Fibroblast of lung (primary cell): ENCODE measurements at regions not wholly inside any gene's neighbourhood (a gene's known extent, or its start where the extent isn't known, plus 50 kb on each side); places are given as distances from the start of the nearest gene placed in this dataset.
A peak's percentile ranks its signal among the peaks of the same experiment; 100 is the strongest.

Source experiments
- DNase-seq, 2 donors: peaks; one replicate each; pipeline versions ENCODE4 v3.0.0 to v3.0.0-alpha.2; 2010; ENCODE audit warnings: low read depth in 2 of 2
- H2AFZ ChIP-seq: 2 replicates; pipeline ENCODE4 v1.5.1; 2012; ENCODE audit warnings: low read length, control low read depth, inconsistent platforms
- H3K27ac ChIP-seq: 2 replicates; pipeline ENCODE4 v1.5.1; 2011; ENCODE audit warnings: low read length, control low read depth; ENCODE audit not compliant: insufficient read depth
- H3K27me3 ChIP-seq: 2 replicates; pipeline ENCODE4 v1.5.1; 2011; ENCODE audit warnings: mild to moderate bottlenecking, low read length; ENCODE audit not compliant: control insufficient read depth, insufficient read depth
- H3K36me3 ChIP-seq: 2 replicates; pipeline ENCODE4 v1.5.1; 2011; ENCODE audit warnings: low read length; ENCODE audit not compliant: control insufficient read depth, insufficient read depth
- H3K4me1 ChIP-seq: 2 replicates; pipeline ENCODE4 v1.5.1; 2011; ENCODE audit warnings: low read length; ENCODE audit not compliant: control insufficient read depth, insufficient read depth; ENCODE audit errors: extremely low read depth
- H3K4me2 ChIP-seq: 2 replicates; pipeline ENCODE4 v1.5.1; 2011; ENCODE audit warnings: low read length, control low read depth; ENCODE audit not compliant: insufficient read depth; ENCODE audit errors: extremely low read depth
- H3K4me3 ChIP-seq, 4 experiments: fragments of 200-600 bp in 1 of 4; sonication (generic) in 1 of 4; replicated peaks in 1 of 4; 2 replicates each; pipeline ENCODE4 v1.5.1; 2011 to 2016; ENCODE audit warnings: low read length in 4 of 4, low read depth in 3 of 4, mild to moderate bottlenecking in 3 of 4, control low read depth in 2 of 4, inconsistent platforms in 1 of 4, mixed read lengths in 1 of 4; ENCODE audit not compliant: insufficient read depth in 1 of 4; ENCODE audit errors: control extremely low read depth in 1 of 4
- H3K79me2 ChIP-seq: 2 replicates; pipeline ENCODE4 v1.5.1; 2012; ENCODE audit warnings: mild to moderate bottlenecking, low read length, inconsistent platforms; ENCODE audit not compliant: control insufficient read depth, insufficient read depth
- H3K9ac ChIP-seq: 2 replicates; pipeline ENCODE4 v1.5.1; 2011; ENCODE audit warnings: mild to moderate bottlenecking, low read length, control low read depth; ENCODE audit not compliant: insufficient read depth
- H3K9me3 ChIP-seq: 2 replicates; pipeline ENCODE4 v1.5.1; 2012; ENCODE audit warnings: low read depth, low read length; ENCODE audit not compliant: control insufficient read depth, insufficient read depth
- H4K20me1 ChIP-seq: 2 replicates; pipeline ENCODE4 v1.5.1; 2011; ENCODE audit warnings: low read length; ENCODE audit not compliant: control insufficient read depth, insufficient read depth; ENCODE audit errors: extremely low read depth
- EZH2 ChIP-seq: IDR thresholded peaks from 2 replicates; pipeline ENCODE4 v1.5.1; 2012; ENCODE audit warnings: low read length, control low read depth, mild to moderate bottlenecking; ENCODE audit errors: missing control alignments
- TF ChIP-seq, protein P1 (sequence below), 2 donors: IDR thresholded peaks in 1 of 2; conservative IDR thresholded peaks in 1 of 2; 1 replicate in 1 of 2; 2 replicates in 1 of 2; pipeline ENCODE4 v1.5.1; 2011 to 2012; ENCODE audit warnings: low read length in 2 of 2, control low read depth in 1 of 2, inconsistent platforms in 1 of 2, low read depth in 1 of 2, mild to moderate bottlenecking in 1 of 2

DNA sequence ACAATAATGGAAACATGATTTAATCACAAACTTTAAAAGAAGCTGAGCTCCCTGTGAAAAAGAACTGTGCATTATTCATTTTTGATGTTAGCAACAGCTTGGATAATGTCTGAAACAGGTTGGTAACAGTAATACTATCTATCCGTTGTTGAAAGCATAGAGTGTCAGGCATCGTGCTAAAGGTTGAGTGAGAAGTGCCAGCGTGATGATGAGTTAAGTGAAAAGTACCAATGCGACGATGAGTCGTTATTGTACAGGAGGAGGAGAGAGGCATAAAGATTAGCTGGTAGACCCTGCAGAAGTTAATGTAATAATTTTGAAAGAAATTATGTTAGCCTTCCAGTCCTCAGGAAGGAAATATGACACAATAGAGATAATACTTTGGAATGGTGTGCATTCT, 593.6 kb downstream of the MAT2B start:
- no peak overlapping the region for H2AFZ ChIP-seq
- H3K27ac ChIP-seq: no peak overlapping the region
- no peak for DNase-seq
- H3K9me3 ChIP-seq: no peaks in the 10 kb centered on the region
- TF ChIP-seq, protein P1, sequence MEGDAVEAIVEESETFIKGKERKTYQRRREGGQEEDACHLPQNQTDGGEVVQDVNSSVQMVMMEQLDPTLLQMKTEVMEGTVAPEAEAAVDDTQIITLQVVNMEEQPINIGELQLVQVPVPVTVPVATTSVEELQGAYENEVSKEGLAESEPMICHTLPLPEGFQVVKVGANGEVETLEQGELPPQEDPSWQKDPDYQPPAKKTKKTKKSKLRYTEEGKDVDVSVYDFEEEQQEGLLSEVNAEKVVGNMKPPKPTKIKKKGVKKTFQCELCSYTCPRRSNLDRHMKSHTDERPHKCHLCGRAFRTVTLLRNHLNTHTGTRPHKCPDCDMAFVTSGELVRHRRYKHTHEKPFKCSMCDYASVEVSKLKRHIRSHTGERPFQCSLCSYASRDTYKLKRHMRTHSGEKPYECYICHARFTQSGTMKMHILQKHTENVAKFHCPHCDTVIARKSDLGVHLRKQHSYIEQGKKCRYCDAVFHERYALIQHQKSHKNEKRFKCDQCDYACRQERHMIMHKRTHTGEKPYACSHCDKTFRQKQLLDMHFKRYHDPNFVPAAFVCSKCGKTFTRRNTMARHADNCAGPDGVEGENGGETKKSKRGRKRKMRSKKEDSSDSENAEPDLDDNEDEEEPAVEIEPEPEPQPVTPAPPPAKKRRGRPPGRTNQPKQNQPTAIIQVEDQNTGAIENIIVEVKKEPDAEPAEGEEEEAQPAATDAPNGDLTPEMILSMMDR (conservative IDR thresholded peaks at IDR 0.05 in 1 of 2, IDR thresholded peaks at IDR 0.05 in 1 of 2; ENCODE audit: low read depth in 1 of 2, low read length in 2 of 2): no peak
- TF ChIP-seq EZH2: no peak
- H3K9ac ChIP-seq: no peak overlapping the region
- no peaks in the 10 kb centered on the region for H3K36me3 ChIP-seq
- no peak overlapping the region for H3K4me2 ChIP-seq
- no peak overlapping the region for H3K4me3 ChIP-seq
- no peaks in the 10 kb centered on the region for H3K4me1 ChIP-seq
- no peaks in the 10 kb centered on the region for H3K27me3 ChIP-seq
- H4K20me1 ChIP-seq: no peaks in the 10 kb centered on the region
- H3K79me2 ChIP-seq: no peaks in the 10 kb centered on the region

- Histone ChIP-seq H4K20me1 (no peaks in the 10 kb centered on the region), H2AFZ (no peak overlapping the region), H3K4me2 (no peak overlapping the region), H3K4me1 (no peaks in the 10 kb centered on the region), H3K36me3 (no peaks in the 10 kb centered on the region), H3K9me3 (no peaks in the 10 kb centered on the region), H3K27me3 (no peaks in the 10 kb centered on the region), H3K27ac (no peak overlapping the region), H3K79me2 (no peaks in the 10 kb centered on the region), H3K4me3 (no peak overlapping the region), H3K9ac (no peak overlapping the region)
- TF ChIP-seq, protein P1 (conservative IDR thresholded peaks at IDR 0.05 in 1 of 2, IDR thresholded peaks at IDR 0.05 in 1 of 2; ENCODE audit: low read depth in 1 of 2, low read length in 2 of 2): no peak
- no peak for TF ChIP-seq EZH2
- DNase-seq: no peak
These were observed 610.0 kb downstream of the MAT2B start for GRCh38 chr5:164115420-164115819.

DNA sequence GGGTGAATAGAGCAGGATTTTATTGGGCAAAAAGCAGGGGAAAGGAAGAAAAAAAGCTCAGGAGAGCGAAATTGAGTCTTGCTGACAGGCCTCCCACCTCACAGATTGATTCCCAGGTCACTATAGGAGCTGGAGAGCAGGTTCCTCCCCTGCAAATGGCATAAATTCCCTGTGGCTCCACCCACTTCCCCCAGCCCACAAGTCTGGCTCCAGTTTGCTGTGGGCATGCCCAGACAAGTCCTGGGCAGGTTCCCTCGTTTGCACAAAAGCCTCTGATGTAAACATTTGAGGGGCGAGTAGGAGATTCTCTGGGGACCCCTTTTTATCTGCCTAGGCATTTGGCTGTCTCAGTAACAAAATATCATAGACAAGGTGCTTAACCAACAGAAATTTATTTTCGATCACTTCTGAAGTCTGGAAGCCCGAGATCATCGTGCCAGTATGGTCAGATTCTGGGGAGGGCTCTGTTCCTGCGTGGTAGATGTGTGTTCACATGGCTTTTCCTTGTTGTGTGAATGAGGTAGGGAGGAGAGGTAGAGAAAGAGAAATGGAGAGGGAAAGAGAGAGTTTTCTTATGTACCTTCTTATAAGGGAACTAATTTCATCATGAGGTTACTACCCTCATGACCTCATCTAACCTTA, 614.5 kb downstream of the MAT2B start:
- TF ChIP-seq EZH2: no peak
- TF ChIP-seq, protein P1 (conservative IDR thresholded peaks at IDR 0.05 in 1 of 2, IDR thresholded peaks at IDR 0.05 in 1 of 2; ENCODE audit: low read depth in 1 of 2, low read length in 2 of 2): no peak
- Histone ChIP-seq H3K9me3 (no peaks in the 10 kb centered on the region), H3K9ac (no peak overlapping the region), H3K4me2 (no peak overlapping the region), H3K27me3 (no peaks in the 10 kb centered on the region), H3K4me3 (no peak overlapping the region), H3K27ac (no peak overlapping the region), H4K20me1 (no peaks in the 10 kb centered on the region), H3K4me1 (no peaks in the 10 kb centered on the region), H3K79me2 (no peaks in the 10 kb centered on the region), H3K36me3 (no peaks in the 10 kb centered on the region), H2AFZ (peak overlapping the region; percentile 40)
- peak; percentile 54 to 69 for DNase-seq
